H1 (cell line): ENCODE measurements at regions not wholly inside any gene's neighbourhood (a gene's known extent, or its start where the extent isn't known, plus 50 kb on each side); places are given as distances from the start of the nearest gene placed in this dataset.

Experiments
- CTCF ChIA-PET: fragments of 300-600 bp; sonication (Branson Sonifier 250); formaldehyde crosslinking; loops from one replicate; lab custom pipeline; 2021; ENCODE audit not compliant: partially characterized antibody; lab: Charles Lee
- POLR2A ChIA-PET: fragments of 300-600 bp; sonication (Branson Sonifier 250); formaldehyde crosslinking; loops from one replicate; lab custom pipeline; 2021; ENCODE audit warnings: inconsistent platforms; ENCODE audit not compliant: partially characterized antibody; lab: Charles Lee
- DNase-seq, 2 experiments: peaks; one replicate each; pipeline versions ENCODE4 v3.0.0 to v3.0.0-alpha.2; 2010 to 2022; ENCODE audit warnings: low spot score in 2 of 2, low read depth in 1 of 2, mixed read lengths in 1 of 2
- FAIRE-seq: peaks from 2 replicates; lab custom pipeline; 2011; peaks lifted over from hg19 to GRCh38; lab: Jason Lieb, UNC
- H2AFZ ChIP-seq: 2 replicates; pipeline ENCODE4 v1.8.1; 2012; ENCODE audit warnings: low read length, inconsistent platforms
- H2AK5ac ChIP-seq: 2 replicates; pipeline ENCODE4 v1.6.1; 2013; ENCODE audit warnings: low read depth, low read length
- H2BK120ac ChIP-seq: replicated peaks from 2 replicates; pipeline ENCODE3; 2013; ENCODE audit warnings: low read depth, low read length, inconsistent platforms
- H2BK12ac ChIP-seq: 2 replicates; pipeline ENCODE4 v1.6.1; 2013; ENCODE audit warnings: low read depth, low read length
- H2BK15ac ChIP-seq: 2 replicates; pipeline ENCODE4 v1.6.1; 2013; ENCODE audit warnings: low read length
- H2BK20ac ChIP-seq: 2 replicates; pipeline ENCODE4 v1.6.1; 2013; ENCODE audit warnings: low read length
- H2BK5ac ChIP-seq: 2 replicates; pipeline ENCODE4 v1.6.1; 2013; ENCODE audit warnings: low read depth, low read length
- H3K14ac ChIP-seq: 2 replicates; pipeline ENCODE4 v1.6.1; 2013; ENCODE audit warnings: inconsistent platforms; ENCODE audit not compliant: insufficient read length
- H3K18ac ChIP-seq: 2 replicates; pipeline ENCODE4 v1.6.1; 2013; ENCODE audit warnings: low read length; ENCODE audit errors: extremely low read depth
- H3K23ac ChIP-seq: 2 replicates; pipeline ENCODE4 v1.6.1; 2013; ENCODE audit warnings: inconsistent platforms; ENCODE audit not compliant: insufficient read length
- H3K23me2 ChIP-seq: 2 replicates; pipeline ENCODE4 v1.6.1; 2013; ENCODE audit warnings: low read depth, low read length
- H3K27ac ChIP-seq: 2 replicates; pipeline ENCODE4 v1.6.1; 2011; ENCODE audit warnings: low read depth, low read length, inconsistent platforms
- H3K27me3 ChIP-seq, 4 experiments: replicated peaks in 1 of 4; 1 replicate in 1 of 4; 2 replicates in 3 of 4; pipeline versions ENCODE4 v1.6.1 to v1.8.1; 2011 to 2013; ENCODE audit warnings: low read length in 3 of 4, mild to moderate bottlenecking in 3 of 4, inconsistent platforms in 2 of 4, mixed read lengths in 2 of 4, moderate library complexity in 1 of 4; ENCODE audit not compliant: control insufficient read depth in 3 of 4, insufficient read depth in 3 of 4; ENCODE audit errors: extremely low read depth in 1 of 4
- H3K36me3 ChIP-seq, 4 experiments: 2 replicates each; pipeline versions ENCODE4 v1.6.1 to v1.8.1; 2011 to 2013; ENCODE audit warnings: mild to moderate bottlenecking in 4 of 4, low read length in 3 of 4, moderate library complexity in 2 of 4, control low read depth in 1 of 4, inconsistent platforms in 1 of 4; ENCODE audit not compliant: insufficient read depth in 4 of 4, control insufficient read depth in 2 of 4
- H3K4ac ChIP-seq: replicated peaks from 2 replicates; pipeline ENCODE3; 2013; ENCODE audit warnings: low read length, low read depth, mixed read lengths, inconsistent platforms; ENCODE audit not compliant: insufficient read length
- H3K4me1 ChIP-seq, 4 experiments: replicated peaks in 1 of 4; 1 replicate in 1 of 4; 2 replicates in 3 of 4; pipeline versions ENCODE4 v1.6.1 to v1.8.1; 2011 to 2013; ENCODE audit warnings: low read length in 3 of 4, inconsistent platforms in 2 of 4, mixed read lengths in 1 of 4; ENCODE audit not compliant: insufficient read depth in 4 of 4, control insufficient read depth in 3 of 4
- H3K4me2 ChIP-seq, 2 experiments: 2 replicates each; pipeline versions ENCODE4 v1.6.1 to v1.8.1; 2011 to 2013; ENCODE audit warnings: low read depth in 2 of 2, low read length in 2 of 2, control low read depth in 1 of 2, inconsistent platforms in 1 of 2, mild to moderate bottlenecking in 1 of 2; ENCODE audit not compliant: insufficient read depth in 1 of 2
- H3K4me3 ChIP-seq, 4 experiments: fragments of 200-600, 300-600 bp in 1 of 4; sonication (generic), shearing (Covaris generic), sonication (Bioruptor Twin) in 1 of 4; 2 replicates each; pipeline versions ENCODE4 v1.5.1 to v1.8.1; 2011 to 2016; ENCODE audit warnings: low read length in 4 of 4, low read depth in 3 of 4, control low read depth in 2 of 4, inconsistent platforms in 2 of 4, mild to moderate bottlenecking in 2 of 4, mixed read lengths in 1 of 4, moderate library complexity in 1 of 4; ENCODE audit not compliant: insufficient read depth in 2 of 4; ENCODE audit errors: extremely low read depth in 1 of 4
- H3K56ac ChIP-seq: replicated peaks from 2 replicates; pipeline ENCODE3; 2013; ENCODE audit warnings: low read depth, mild to moderate bottlenecking, mixed read lengths, low read length, inconsistent platforms; ENCODE audit not compliant: insufficient read length
- H3K79me1 ChIP-seq: 2 replicates; pipeline ENCODE4 v1.6.1; 2013; ENCODE audit warnings: low read depth, low read length, control low read depth
- H3K79me2 ChIP-seq, 2 experiments: 2 replicates each; pipeline versions ENCODE4 v1.6.1 to v1.8.1; 2012 to 2013; ENCODE audit warnings: low read length in 2 of 2, mild to moderate bottlenecking in 2 of 2, inconsistent platforms in 1 of 2; ENCODE audit not compliant: insufficient read depth in 2 of 2, control insufficient read depth in 1 of 2
- H3K9ac ChIP-seq, 4 experiments: replicated peaks in 1 of 4; 1 replicate in 1 of 4; 2 replicates in 3 of 4; pipeline versions ENCODE4 v1.6.1 to v1.8.1; 2011 to 2013; ENCODE audit warnings: low read depth in 3 of 4, low read length in 3 of 4, control low read depth in 2 of 4, mild to moderate bottlenecking in 2 of 4, moderate library complexity in 2 of 4, inconsistent platforms in 1 of 4; ENCODE audit errors: extremely low read depth in 1 of 4
- H3K9me3 ChIP-seq, 2 experiments: 2 replicates each; pipeline versions ENCODE4 v1.6.1 to v1.8.1; 2012 to 2013; ENCODE audit warnings: mild to moderate bottlenecking in 2 of 2, moderate library complexity in 2 of 2, control low read depth in 1 of 2, inconsistent platforms in 1 of 2, low read depth in 1 of 2, low read length in 1 of 2, mixed read lengths in 1 of 2; ENCODE audit not compliant: insufficient read depth in 2 of 2
- H4K20me1 ChIP-seq, 2 experiments: replicated peaks in 1 of 2; 2 replicates each; pipeline versions ENCODE3 to v1.8.1; 2011 to 2013; ENCODE audit warnings: inconsistent platforms in 2 of 2, low read length in 2 of 2, mild to moderate bottlenecking in 1 of 2; ENCODE audit not compliant: insufficient read depth in 2 of 2, control insufficient read depth in 1 of 2
- H4K5ac ChIP-seq: 2 replicates; pipeline ENCODE4 v1.6.1; 2013; ENCODE audit warnings: low read length, low read depth, mixed read lengths, inconsistent platforms; ENCODE audit not compliant: insufficient read length
- H4K8ac ChIP-seq: 2 replicates; pipeline ENCODE4 v1.8.0; 2013; ENCODE audit warnings: mild to moderate bottlenecking, moderate library complexity, low read length, inconsistent platforms; ENCODE audit not compliant: insufficient read depth; ENCODE audit errors: extremely low read depth
- H4K91ac ChIP-seq: replicated peaks from 2 replicates; pipeline ENCODE3; 2013; ENCODE audit warnings: low read length, mixed read lengths, inconsistent platforms; ENCODE audit not compliant: insufficient read length
- BRCA1 ChIP-seq: IDR thresholded peaks from 2 replicates; pipeline ENCODE4 v1.6.1; 2012; ENCODE audit warnings: low read depth, low read length, improper control_type of control experiment
- CEBPB ChIP-seq: IDR thresholded peaks from 2 replicates; pipeline ENCODE4 v1.6.1; 2012; ENCODE audit warnings: low read depth, low read length
- PHF8 ChIP-seq: fragments of 200-600 bp; sonication (generic); conservative IDR thresholded peaks from 2 replicates; pipeline ENCODE4 v1.7.1; 2012; ENCODE audit warnings: low read depth, mild to moderate bottlenecking, inconsistent platforms, low read length, moderate library complexity
- POLR2A ChIP-seq, 2 experiments: IDR thresholded peaks; 1 replicate in 1 of 2; 2 replicates in 1 of 2; pipeline ENCODE4 v1.6.1; 2011; ENCODE audit warnings: low read depth in 2 of 2, low read length in 2 of 2, mild to moderate bottlenecking in 2 of 2; ENCODE audit errors: control extremely low read depth in 1 of 2
- RNF2 ChIP-seq: fragments of 200-900, 300-1000 bp; sonication (generic); IDR thresholded peaks from 2 replicates; pipeline ENCODE4 v1.7.1; 2016; ENCODE audit warnings: borderline replicate concordance, low read depth, mild to moderate bottlenecking, antibody characterized with exemption, low read length; ENCODE audit not compliant: poor library complexity, severe bottlenecking; ENCODE audit errors: missing control alignments

GRCh38 chr9:104412238-104412637 lies 91.8 kb upstream of the OR13F1 start:
- Histone ChIP-seq H4K5ac (no peak overlapping the region), H2AK5ac (no peak overlapping the region), H3K23me2 (no peaks in the 10 kb centered on the region), H2BK20ac (no peak overlapping the region), H2BK15ac (no peak overlapping the region), H3K18ac (no peak overlapping the region), H3K56ac (no peak overlapping the region), H4K91ac (no peak overlapping the region), H3K36me3 (no peaks in the 10 kb centered on the region), H3K4me3 (no peak overlapping the region), H3K9ac (no peak overlapping the region), H3K4me1 (no peaks in the 10 kb centered on the region), H3K4me2 (no peak overlapping the region), H2AFZ (no peak overlapping the region), H3K14ac (no peak overlapping the region), H3K4ac (no peak overlapping the region), H3K27ac (no peak overlapping the region), H3K9me3 (peaks cover 24 to 37% of the 10 kb centered on the region in 2 experiments), H3K79me2 (no peaks in the 10 kb centered on the region), H3K27me3 (no peaks in the 10 kb centered on the region), H3K79me1 (no peaks in the 10 kb centered on the region), H3K23ac (no peak overlapping the region), H2BK120ac (no peak overlapping the region), H2BK12ac (no peak overlapping the region), H4K8ac (no peak overlapping the region), H4K20me1 (no peaks in the 10 kb centered on the region), H2BK5ac (no peak overlapping the region)
- FAIRE-seq (no peak), DNase-seq (no peak)
- ChIA-PET POLR2A (no interaction called here), CTCF (no interaction called here)
- TF ChIP-seq RNF2 (no peak), BRCA1 (no peak), POLR2A (IDR thresholded peaks at IDR 0.05; ENCODE audit: control extremely low read depth in 1 of 2, low read depth in 2 of 2, low read length in 2 of 2) (no peak), CEBPB (no peak), PHF8 (no peak)
